KG1 (cell line): ENCODE measurements at regions not wholly inside any gene's neighbourhood (a gene's known extent, or its start where the extent isn't known, plus 50 kb on each side); places are given as distances from the start of the nearest gene placed in this dataset.

Experiments
- DNase-seq: peaks from one replicate; lab custom pipeline; 2025; lab: John Stamatoyannopoulos, UW

DNA sequence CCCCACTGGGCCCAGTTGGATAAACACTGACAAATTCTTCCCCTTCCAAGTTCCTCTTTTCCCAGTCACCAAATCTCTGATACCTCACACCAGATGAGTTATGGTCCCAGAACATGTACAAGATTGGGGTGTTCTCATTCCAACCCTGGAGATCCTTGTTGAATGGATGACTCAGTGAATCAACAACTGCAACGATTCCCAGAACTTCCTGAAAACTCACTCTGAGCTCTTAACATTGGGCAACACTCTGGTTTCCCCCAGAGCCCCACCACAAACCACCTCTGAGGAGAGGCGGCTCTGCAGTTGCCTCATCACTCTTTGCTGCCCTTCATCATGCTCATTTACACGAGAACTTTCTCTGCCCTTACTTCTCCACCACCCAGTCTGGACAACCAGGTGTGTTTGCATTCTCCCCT, 115.2 kb downstream of the MRPL14 start:
- DNase-seq: peak; percentile 54

DNA sequence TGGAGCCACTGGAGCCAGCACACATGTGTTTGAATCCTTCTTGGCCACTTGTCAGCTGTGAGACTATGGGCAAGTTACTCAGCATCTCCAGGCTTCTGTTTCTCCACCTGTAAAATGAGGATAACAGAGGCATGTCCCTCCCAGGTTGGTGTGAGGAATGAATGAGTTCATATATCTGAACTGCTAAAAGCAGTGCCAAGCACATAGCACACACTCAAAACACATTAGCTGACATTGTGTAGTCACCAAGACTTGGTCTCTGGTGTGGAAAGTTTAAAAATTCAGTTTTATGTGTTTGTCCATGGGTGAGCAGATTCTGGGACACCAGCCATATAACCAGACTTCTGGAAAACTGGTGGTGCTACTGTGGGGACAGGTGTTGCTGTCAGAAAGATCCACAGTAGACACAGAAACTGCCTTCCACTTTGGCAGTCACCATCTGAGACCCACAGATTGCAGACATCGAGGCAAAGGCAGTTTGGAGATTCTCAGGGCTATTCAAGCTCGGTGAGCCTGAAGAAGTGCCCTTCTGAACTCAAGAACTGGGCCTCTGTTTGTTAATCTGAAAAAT, 115.8 kb downstream of the MRPL14 start:
- no peak for DNase-seq

DNA sequence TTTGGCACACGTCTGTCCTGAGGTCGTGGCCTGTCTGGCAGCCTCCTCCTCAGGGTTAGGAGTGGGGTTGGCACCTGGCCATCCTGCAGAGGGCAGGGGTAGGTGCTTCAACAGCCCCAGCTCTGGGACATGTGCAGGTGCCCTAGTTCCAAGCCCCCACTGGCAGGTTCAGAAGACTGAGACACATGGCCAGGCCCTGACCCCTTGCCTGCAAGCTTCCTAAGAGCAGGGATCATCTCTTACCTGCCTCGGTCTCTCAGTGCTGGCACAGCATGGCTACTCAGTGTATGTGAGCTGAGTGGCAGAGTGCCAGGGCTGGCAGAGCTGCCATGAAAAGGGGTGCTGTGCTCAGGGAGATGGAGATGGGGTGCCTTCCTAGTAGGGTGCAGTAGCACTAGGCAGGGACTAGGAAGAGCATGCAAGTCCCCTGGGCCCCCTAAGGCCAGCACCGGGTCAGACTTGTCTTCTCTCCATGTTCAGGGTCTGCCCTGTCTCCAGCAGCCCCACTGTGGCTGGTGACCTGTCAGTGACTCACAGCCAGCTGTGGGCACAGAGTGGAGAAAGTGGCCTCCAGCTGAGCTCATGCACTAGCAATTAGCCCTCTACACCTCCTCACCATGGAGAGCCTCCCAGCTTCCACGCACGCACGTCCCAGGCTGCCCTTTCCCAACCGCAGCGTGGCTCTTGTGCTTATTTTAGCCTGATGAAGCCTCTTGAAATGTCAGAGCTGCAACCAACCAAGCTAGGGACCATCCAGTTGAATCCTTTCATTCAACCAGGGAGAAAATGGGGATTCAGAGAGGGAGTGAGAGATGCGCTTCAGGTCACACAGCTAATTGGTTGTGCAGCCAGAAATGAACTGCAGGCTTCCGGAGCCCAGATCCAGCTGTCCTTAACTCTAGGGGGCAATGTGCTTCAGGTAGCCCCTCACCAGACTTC, 116.6 kb downstream of the MRPL14 start:
- no peak for DNase-seq

DNA sequence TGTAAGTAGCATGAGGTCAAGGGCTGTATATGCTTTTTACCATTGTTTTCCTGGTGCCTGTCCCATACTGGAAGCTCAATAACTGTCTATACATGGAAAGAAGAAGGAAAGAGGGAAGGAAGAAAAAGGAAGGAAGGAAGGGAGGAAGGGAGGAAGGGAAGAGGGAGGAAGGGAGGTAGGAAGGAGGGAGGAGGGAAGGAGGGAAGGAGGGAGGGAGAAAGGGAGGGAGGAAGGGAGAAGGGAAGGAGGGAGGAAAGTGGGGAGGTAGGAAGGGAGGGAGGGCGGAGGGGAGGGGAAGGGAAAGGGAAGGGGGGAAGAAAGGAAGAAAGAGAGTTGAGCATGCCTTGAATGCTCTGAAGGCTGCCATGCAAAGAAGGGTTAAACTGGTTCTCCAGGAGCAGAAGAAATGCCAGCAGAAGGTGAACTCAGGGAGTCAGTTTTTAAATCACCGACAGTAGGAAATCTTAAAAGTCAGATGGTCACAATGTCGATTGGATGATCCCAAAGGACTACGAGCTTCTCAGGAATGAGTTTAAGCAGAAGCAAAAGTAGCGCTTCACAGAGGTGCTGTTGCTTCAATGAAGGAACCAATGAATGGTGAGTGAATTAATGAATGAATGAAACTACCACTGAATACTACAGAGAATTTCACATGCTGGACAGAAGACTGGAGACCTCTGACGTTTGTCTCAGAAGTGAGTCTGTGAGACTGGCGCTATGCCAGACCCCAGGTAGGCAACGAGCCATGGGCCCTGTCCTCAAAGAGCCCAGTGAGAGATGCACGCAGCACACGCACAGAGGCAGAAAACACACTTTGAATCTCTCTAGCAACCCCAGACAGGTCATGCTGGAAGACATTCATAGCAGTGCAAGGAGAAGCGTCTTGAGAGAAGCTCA, 117.6 kb downstream of the MRPL14 start:
- DNase-seq: no peak

DNA sequence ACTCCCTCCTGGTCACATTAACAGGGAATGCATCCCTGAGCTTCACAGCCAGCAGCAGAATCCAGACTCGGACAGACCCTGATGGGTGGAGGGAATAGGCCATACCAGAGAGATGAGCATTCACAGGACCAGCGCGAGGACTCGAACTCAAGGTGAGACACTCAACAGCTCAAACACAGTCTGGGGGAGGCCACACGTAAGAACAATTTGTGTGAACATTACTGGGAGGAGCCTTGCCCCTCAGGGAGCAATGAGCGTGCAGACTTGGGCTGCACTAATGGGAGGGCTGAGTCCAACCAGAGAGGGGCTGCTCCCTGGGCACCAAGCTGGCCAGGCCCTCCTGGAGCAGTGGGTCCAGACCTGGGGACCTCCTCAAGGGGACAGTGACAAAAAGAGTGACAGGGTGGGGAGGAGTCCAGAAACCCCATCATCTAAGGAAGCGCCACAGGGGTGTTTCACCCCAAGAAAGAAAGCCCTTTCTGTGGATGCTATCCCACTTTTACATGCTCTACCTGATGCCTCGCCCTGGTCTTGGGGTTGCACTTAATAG, 118.4 kb downstream of the MRPL14 start:
- DNase-seq: no peak

DNA sequence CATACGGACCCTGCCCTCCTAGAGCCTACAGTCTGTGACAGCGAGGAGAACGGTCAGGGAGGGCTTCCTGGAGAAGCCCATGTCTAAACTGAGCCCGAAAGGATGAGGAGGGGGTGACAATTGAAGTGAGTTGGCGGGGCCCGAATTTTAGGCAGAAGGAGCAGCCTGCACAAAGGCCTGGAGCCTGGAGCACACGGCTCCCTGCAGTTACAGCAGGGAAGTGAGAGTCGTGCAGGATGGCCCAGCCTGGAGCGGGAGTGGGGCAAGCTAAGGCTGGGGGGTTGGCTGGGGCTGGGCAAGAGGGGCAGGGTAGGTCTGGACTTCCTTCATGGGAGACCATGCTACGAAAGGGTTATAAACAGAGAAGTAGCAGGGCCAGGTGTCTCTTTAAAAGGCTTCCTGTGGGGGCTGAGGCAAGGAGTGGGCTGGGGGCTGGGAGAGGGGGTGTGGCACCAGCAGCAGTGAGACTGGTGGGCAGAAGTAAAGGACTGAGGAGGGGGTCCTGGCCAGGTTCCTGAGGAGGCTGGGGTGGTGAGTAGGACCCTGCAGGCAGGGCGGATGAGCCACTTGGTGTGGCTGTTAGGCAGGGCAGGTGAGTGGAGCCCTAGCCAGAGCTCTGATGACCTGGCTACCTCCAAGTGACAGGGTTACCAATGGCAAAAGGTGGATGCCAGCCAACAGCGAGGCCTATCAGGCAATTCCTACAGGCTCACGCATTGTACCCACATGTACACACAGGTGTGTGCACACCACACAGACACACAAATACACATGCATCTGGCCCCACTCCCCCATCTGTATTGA, 119.2 kb downstream of the MRPL14 start:
- no peak for DNase-seq

DNA sequence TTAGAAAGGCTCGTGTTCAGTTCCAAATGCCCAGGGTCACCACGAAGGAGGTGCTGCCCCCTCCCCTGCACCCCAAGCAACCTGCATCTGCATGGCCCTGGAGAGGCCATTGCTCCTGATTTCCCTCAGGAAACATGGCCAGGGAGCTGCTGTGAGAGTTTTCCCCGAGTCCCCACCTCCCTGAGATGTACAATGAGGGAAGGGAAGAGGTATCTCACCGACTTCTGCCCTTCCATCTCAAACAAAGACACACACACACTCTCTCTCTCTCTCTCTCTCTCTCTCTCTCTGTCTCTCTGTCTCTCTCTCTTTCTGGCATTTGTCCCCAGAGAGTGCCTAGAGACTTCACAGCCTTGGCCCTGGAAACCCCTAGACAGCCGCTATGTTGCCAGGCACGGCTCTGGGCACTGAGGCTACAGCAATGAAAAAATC, 120.4 kb downstream of the MRPL14 start:
- DNase-seq: no peak

DNA sequence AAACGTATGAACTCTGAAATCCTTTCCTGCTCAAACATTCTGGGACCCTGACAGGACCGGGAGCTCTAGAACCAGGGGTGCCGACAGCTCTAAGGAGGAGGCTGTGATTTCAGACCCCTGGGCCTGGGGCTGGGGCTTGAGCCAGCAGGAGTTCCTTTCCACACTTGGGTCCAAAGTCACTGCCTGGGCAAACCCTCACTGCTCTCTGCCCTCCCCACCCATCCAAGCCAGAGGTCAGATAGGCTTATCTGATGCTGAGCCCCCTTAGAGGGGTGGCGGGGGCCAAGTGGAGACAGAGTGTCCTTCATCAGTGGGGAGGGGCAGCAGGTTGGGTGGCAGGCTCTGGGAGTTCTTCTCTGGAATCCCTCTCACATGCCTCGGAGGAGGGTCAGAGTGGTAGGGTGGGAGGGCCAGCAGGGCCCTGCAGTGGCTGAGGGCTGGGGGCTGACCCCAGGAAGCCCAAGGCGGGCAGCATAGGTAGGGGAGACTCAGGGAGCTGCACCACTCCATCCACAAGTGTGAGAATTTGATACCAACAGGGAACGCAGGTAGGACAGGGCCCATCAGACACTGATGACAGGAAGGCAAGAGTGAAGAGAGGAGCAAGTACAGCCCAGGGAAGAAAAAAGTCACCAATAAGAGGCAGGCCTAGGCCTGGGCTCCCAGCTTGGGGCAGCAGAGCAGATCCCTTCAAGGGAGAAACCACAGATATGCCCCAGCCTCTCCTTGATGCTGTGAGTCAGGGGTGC, 121.0 kb downstream of the MRPL14 start:
- DNase-seq: no peak

DNA sequence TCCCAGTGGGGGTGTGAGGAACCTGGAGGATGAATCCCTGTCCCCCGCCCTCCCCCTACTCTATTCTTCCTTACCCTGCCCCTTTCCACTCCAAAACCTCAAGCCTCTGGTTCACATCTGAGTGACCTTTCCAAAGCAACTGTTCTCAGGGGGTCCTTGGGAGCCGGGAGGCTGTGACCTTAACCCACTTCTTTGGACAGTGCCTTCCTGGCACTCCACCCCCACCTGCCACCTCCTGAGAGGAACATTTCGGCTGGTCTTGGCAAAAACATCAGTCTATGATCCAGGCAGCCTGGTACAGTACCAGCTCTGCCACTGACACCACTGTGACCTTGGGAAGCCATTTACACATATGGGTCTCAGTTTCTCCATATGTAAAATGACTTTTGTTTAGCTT, 121.7 kb downstream of the MRPL14 start:
- no peak for DNase-seq

DNA sequence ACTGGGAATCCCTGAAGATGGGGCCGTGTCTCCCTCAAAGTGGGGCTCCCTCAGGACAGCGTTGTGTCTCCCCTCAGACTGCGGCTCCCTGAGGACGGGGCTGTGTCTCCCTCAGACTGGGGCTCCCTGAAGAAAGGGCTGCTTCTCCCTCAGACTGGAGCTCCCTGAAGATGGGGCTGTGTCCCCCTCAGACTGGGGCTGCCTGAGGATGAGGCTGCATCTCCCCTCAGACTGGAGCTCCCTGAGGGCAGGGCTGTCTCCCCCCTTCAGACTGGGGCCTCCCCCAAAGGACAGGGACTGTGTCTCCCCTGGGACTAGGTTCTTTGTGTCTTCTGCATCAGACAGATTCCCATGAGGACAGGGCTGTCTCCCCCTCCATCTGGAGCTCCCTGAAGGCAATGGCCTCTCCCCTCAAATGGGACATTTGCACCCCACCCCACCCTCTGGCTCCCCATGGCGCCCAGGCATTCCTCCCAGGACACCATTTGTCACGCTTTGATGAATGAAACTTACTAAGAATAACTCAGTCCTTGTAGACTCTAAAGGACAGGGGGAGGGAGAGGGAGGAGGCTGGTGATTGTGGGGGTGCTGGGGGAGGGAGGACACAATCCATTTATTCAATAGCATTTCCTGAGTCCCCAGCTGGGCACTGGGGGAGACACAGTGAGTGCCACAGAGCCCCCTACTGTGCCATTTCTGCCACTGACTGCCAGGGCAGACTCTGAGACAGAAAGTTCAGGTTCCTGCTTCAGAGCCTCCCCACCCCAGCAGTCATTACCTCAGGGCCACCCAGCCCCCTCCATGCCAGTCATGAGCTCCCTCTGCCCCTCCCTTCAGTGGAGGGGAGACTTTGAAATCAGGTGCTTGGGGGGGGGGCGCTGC, 122.4 kb downstream of the MRPL14 start:
- no peak for DNase-seq

DNA sequence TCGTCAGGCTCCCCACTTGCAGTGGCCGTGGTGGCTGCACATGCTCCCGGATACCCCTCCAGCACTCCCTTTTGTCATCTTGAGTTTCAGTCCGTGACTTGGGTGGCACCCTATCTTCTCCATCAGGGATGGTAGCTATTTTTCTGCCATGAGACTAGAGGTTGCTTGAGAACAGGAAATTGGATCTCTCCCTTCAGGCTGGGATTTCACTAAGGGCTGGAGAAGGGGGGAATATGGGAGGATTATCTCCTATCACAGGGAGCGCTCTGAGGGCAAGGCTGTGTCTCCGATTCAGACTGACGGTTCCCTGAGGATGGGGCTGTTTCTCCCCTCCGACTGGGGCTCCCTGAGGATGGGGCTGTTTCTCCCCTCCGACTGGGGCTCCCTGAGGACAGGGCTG, 123.1 kb downstream of the MRPL14 start:
- DNase-seq: no peak

DNA sequence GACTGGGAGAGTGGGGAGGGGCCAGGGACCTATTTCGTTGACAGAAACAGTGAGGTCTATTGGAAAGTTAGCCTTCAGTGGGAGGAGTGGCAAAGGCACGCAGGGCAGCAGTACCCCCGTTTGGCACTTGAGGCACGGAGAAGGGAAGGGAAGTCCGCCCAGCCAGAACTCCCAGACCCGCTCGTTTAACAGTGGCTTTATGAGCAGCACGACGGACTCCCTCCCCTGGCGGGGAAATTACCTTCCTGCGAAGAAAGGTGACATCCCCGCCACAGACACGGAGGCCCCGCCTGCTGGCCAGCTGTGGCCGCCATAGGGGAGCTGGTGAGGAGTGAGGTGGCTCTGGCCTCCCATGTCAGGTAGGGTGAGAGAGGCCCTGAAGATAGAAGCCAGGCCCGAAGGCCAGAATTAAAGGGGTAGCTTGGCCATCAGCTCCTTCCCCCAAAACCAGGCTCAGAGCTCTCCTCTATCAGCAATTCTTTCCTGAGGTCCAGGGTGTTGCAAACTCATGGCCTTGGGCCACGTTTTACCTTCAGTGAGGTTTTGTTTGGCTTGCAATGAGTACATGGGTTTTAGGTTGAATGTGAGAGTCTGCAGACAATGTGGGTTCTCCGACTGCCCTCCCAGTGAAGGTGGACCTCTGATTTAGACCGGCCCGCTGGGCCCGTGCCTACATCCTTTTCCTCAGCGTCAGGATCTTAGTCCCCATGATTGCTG, 123.7 kb downstream of the MRPL14 start:
- no peak for DNase-seq

DNA sequence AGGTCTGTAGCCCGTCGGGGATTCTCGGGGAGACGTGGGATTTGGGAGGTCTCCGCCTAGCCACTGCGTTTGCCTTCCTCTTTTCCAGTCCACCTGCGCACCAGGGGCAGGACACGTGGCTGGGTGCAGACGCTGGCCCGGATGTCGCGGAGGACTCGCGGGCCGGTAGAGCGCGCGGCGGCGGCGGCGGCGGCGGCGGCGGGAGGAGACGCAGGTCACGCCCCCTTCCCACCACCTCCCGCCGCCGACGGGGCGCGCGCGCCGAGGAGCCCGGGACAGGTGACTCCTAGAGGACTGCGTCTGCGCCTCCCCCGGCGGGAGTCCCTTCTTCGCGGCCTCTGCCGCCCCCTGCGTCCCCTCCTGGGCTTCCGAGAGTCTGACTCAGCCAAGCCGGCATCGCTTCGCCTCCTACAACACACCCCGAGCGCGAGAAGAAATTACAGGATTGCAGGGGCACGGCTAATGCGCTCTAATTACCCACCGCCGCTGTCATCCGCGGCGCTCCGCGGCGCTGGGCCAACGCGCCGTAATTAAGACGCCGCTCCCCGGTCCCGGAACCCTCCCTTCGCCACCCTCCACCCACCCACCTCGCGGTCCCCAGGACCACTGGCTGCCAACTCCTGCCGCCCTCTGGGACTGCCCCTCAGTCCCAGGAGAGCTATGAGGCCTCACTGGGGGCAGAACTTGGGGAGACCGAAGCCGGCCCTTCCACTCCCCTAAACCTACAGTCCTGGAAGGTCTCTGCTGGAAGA, 124.5 kb downstream of the MRPL14 start:
- peak; percentile 38 for DNase-seq

DNA sequence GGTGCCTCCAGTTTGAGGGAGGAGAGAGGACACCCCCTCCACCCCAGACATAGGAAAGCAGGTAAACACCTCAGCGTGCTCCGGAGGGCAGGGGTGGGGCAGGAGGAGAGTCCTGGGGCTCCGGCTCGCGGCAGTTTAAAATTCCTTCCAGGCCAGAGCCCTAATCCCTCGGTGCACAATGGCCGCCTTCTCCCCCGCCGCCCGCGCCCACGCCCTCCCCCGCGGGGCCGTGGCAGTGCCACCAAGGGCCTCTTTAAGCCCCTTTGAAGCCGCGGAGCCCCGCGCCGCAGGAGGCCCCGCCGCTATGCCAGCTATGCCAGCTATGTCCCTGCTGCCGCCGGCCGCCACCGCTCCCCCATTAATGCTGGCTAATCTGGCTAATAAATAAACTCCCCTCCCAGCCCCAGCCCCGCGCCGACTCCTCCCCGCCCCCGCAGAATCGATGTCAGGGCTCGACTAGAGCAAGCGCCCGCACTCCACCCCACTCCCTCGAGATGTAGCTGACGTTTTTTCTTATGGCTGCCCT, 125.1 kb downstream of the MRPL14 start:
- no peak for DNase-seq

DNA sequence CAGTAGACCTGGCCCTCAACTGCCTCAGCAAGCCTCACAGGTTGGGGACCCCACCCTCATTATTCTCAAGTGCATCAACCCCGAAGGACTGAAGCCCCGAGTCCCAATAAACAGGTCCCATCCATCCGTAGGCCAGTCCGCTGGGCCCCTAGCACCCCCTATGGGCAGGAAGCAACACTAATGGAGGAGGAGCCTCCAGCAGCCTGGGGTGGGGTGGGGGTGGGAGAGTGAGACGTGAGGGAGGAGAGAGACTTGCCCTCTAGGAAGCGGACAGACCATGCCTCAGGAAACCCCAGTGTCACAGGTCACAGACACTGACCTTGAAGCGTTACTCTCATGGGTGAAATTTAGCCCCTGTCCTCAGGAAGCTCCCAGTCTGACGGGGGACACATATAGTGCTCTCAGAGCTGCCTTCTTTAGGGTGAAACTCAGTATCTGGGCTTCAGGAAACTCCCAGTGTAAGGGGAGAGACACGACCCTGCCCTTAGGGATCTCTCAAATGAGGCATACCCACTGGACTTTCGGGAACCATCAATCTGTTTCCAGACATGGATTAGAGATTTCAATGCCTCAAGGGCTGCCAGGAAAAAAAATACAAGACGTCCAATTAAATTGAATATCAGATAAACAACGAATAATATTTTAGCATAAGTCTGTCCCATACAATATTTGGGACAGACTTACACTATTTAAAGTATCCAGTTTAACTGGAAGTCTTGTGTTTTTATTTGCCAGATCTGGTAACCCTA, 125.8 kb downstream of the MRPL14 start:
- DNase-seq: no peak

DNA sequence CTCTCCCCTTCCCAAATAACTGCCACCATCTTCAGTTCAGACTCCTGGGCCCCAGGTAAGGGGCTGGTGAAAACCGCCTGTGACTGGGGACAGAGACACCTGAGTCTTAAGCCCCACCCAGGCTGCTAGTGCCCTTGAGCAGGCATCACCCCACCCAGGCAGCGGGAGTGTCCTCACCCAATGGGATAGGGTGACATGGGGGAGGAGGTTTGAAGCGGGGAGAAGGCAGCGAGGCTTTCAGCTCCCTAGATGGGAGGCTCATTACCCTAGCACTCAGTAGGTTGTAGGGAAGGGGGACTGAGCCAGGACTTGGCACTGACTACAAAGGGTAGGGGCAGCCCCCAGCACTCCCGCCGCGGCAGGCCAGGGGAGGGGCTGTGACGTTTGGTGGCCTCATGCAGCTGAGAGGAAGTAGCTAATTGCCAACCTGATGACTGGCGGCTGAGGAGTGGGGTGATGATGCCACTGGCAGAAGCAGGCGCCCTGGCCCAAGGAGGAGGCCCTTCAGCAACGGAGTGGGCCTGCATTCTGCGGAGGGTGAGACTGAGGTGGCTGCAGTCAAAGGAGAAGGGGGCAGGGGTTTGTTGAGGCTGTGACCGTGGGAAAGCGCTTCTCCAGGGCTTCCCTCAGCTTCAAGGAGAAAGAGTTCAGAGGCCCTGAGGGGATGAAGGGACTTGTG, 126.9 kb downstream of the MRPL14 start:
- no peak for DNase-seq

DNA sequence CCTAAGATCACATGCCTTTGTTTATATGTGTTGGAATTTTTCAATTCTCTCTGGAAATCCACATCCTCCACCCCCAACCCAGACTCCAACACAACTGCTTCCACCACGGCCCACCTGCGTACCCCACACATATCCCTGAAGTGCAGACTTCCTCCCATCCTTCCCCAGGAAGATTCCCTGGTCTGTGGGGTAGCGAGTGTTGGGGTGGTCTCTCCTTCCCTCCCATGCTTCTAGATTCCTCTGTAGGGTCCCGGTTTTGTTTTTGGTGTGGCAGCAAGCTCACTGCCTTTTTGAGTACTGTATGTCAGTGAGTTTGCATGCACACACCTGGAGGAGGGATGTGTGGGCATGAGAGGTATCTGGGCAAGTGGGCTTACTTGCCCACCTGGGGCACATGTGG, 127.6 kb downstream of the MRPL14 start:
- no peak for DNase-seq
